ENCODE measurements at regions not wholly inside any gene's neighbourhood (a gene's known extent, or its start where the extent isn't known, plus 50 kb on each side); places are given as distances from the start of the nearest gene placed in this dataset.

DNA sequence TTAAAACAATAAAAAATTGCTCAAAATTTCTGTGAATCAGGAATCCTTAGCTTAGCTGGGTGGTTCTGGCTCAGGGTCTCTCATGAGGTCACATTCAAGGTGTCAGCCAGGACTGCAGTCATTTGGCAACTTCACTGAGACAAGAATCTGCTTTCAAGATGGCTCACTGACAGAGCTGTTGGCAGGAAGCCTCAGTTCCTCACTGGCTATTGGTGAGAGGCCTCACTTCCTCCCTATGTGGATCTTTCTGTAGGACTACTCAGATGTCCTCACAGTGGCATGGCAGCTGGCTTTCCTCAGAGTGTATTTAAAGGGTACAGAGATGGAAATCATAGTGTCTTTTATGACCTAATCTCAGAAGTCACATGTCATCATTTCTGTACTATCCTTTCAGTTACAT, 785.7 kb downstream of the ADGRL2 start:
- H3K4me3 ChIP-seq (ENCODE audit: low read length), result no peak overlapping the region
- TF ChIP-seq, protein P1, sequence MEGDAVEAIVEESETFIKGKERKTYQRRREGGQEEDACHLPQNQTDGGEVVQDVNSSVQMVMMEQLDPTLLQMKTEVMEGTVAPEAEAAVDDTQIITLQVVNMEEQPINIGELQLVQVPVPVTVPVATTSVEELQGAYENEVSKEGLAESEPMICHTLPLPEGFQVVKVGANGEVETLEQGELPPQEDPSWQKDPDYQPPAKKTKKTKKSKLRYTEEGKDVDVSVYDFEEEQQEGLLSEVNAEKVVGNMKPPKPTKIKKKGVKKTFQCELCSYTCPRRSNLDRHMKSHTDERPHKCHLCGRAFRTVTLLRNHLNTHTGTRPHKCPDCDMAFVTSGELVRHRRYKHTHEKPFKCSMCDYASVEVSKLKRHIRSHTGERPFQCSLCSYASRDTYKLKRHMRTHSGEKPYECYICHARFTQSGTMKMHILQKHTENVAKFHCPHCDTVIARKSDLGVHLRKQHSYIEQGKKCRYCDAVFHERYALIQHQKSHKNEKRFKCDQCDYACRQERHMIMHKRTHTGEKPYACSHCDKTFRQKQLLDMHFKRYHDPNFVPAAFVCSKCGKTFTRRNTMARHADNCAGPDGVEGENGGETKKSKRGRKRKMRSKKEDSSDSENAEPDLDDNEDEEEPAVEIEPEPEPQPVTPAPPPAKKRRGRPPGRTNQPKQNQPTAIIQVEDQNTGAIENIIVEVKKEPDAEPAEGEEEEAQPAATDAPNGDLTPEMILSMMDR (conservative IDR thresholded peaks at IDR 0.05; ENCODE audit: low read depth, low read length), result no peak
- no peak for DNase-seq (ENCODE audit: low read depth)

DNA sequence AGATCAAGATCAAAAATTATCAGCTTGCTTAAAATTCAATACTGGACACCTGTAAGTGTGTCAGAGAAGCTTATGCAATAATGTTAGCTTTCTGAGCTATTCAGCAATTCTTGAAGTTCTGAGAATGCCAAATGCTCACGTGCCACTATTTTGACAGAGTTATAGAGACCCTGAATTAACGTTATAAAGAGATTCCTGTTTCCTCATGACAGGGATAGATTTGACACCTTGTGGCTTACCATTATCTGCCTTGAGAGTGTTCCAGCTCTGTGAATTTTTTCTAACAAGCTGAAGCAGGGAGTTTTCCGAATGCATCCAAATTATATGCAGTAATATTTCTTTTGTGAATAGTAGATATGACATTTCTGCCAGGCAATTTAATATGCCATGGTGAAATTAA, 781.6 kb downstream of the ADGRL2 start:
- no peak overlapping the region for H3K4me3 ChIP-seq (ENCODE audit: low read length)
- TF ChIP-seq, protein P1 (conservative IDR thresholded peaks at IDR 0.05; ENCODE audit: low read depth, low read length), result no peak

DNA sequence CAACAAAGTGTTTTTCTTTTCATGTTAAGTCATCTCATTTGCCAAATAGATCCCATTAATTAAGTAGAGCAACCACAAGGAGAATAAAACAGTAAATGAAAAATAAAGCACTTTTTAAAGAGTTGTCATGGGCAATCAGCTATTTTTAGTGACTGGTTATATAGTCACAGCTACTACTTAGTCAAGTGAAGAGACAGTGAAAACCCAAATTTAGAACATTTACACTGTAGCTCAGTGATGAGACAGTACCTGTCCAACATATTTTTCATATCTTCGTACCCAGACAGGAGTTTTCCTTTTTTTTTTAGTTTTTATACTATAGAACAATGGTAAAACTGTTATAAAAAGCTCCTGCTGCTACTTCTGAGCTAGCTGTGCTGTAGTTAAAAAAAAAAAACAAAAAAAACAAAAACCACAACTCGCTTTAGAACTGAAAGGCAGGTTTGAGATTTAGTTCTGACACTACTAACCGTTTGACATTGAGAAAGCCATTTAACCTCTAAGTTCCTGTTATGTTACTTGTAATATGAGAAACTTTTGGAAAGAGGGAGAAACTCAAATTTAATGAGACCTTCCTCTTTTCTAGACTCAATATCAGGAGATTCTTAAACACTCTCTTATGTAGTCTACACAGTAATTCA, 777.5 kb downstream of the ADGRL2 start:
- TF ChIP-seq, protein P1 (conservative IDR thresholded peaks at IDR 0.05; ENCODE audit: low read depth, low read length), result no peak
- no peak for DNase-seq (ENCODE audit: low read depth)
- no peak overlapping the region for H3K4me3 ChIP-seq (ENCODE audit: low read length)

More for the DNA sequence above, 781.6 kb downstream of the ADGRL2 start:
- no peak for DNase-seq (ENCODE audit: low read depth)

DNA sequence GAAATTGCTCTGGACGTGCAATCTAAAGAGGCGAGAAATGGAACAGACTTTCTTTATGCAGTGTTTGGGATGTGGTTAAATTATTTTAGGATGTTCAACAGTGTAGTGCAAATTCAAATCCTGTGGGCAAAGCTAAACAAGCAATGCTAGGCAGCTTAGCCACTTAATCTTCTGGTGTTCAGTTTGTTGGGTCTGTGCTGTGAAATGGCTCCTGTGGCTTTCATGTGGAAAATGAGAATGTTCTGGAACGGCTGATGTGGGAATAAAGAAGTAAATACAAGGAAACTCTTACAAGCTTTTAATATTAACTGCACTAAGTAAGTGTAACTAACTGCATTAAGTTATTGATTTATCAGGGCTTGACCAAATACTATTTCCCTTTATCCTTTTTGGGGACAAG, 766.6 kb downstream of the ADGRL2 start:
- TF ChIP-seq, protein P1 (conservative IDR thresholded peaks at IDR 0.05; ENCODE audit: low read depth, low read length), result no peak
- peak; percentile 12 for DNase-seq (ENCODE audit: low read depth)
- no peak overlapping the region for H3K4me3 ChIP-seq (ENCODE audit: low read length)

DNA sequence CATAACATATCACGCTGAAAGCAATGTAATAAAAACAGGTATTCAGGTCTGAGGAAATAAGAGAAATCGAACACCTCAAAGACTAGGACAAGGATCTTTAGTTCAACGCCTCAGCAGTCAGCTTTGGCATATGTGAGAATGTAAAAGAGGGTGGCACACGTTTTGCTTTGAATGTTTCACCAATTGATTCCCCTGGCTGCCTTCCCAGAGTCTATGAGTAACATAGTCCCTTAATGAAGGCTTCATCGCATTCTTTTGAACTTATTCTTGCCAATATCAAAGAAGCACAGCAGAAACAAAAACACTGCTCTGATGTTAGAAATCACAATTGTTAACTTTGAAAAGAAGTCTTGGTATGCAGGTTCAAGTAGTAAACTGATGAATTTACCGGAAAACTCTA, 764.8 kb downstream of the ADGRL2 start:
- H3K4me3 ChIP-seq (ENCODE audit: low read length), result no peak overlapping the region
- DNase-seq (ENCODE audit: low read depth), result peak; percentile 92
- TF ChIP-seq, protein P1 (conservative IDR thresholded peaks at IDR 0.05; ENCODE audit: low read depth, low read length), result no peak

DNA sequence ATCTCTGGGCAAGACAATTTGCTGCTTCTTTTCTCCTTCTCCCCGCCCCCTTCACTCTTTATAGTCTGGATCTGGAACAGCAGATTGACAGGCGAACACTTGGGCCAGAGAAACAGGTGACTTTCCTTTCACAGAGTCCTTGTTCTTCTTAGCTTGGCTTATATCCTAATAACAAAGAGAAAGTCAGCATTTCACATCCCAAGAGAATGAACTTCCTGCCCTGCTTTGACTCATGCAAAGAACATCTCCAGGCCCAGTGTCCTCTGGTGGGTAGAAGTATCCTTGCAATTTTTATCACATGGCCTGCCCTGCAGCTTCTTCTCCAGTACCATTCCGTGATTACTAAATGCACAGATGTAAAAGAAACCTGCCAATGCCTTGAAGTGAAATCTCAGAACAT, 764.4 kb downstream of the ADGRL2 start:
- peak; percentile 50 for DNase-seq (ENCODE audit: low read depth)
- TF ChIP-seq, protein P1 (conservative IDR thresholded peaks at IDR 0.05; ENCODE audit: low read depth, low read length), result no peak
- no peak overlapping the region for H3K4me3 ChIP-seq (ENCODE audit: low read length)

DNA sequence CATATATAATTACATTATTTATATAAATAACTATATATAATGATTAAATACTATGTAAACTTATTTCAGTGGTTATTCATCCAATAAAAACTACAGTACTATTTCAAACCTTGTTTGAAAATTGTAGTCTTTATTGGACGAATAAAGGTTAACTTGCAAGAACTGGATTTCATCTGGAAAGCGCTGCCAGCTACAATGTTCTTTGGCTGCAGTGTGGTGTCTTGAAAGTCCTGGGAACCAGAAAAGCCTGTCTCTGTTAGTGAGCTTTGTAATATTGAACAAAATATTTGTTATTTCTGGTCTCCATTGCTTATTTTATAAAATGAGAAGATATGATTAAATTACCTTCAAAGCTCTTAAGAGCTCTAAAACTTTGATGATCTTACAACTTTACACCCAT, 763.6 kb downstream of the ADGRL2 start:
- DNase-seq (ENCODE audit: low read depth), result no peak
- TF ChIP-seq, protein P1 (conservative IDR thresholded peaks at IDR 0.05; ENCODE audit: low read depth, low read length), result no peak
- H3K4me3 ChIP-seq (ENCODE audit: low read length), result no peak overlapping the region

Measured in retinal pigment epithelial cell (primary cell).